SU-DHL-6 (cell line): ENCODE measurements at regions not wholly inside any gene's neighbourhood (a gene's known extent, or its start where the extent isn't known, plus 50 kb on each side); places are given as distances from the start of the nearest gene placed in this dataset.

Experiments
- H2AFZ ChIP-seq: fragments of 200-600 bp; sonication (generic); 2 replicates; pipeline ENCODE4 v1.6.1; 2014; ENCODE audit warnings: low read depth, mild to moderate bottlenecking, moderate library complexity, mixed read lengths, antibody characterized with exemption, low read length; ENCODE audit not compliant: severe bottlenecking
- H3F3A ChIP-seq: fragments of 200-600 bp; shearing (Covaris generic); 2 replicates; pipeline ENCODE4 v1.6.0; 2016; ENCODE audit warnings: antibody characterized with exemption, mild to moderate bottlenecking; ENCODE audit not compliant: insufficient read depth
- H3K27ac ChIP-seq: fragments of 200-600 bp; sonication (generic); 2 replicates; pipeline ENCODE4 v1.5.1; 2016; ENCODE audit warnings: low read depth, mild to moderate bottlenecking, low read length, moderate library complexity, mixed read lengths
- H3K27me3 ChIP-seq: fragments of 200-600 bp; sonication (generic), shearing (Covaris generic); 2 replicates; pipeline ENCODE4 v1.6.0; 2014; ENCODE audit warnings: mild to moderate bottlenecking, low read length
- H3K36me3 ChIP-seq: fragments of 200-600 bp; sonication (generic); 2 replicates; pipeline ENCODE4 v1.6.1; 2014; ENCODE audit warnings: mild to moderate bottlenecking, low read length, mixed read lengths
- H3K4me2 ChIP-seq: fragments of 300-600, 200-600 bp; shearing (Covaris generic), sonication (generic); 2 replicates; pipeline ENCODE4 v1.6.0; 2014; ENCODE audit warnings: low read length, low read depth, mild to moderate bottlenecking; ENCODE audit not compliant: poor library complexity, severe bottlenecking
- H3K4me3 ChIP-seq: fragments of 200-600 bp; sonication (generic); 2 replicates; pipeline ENCODE4 v1.5.1; 2014; ENCODE audit warnings: antibody characterized with exemption, low read length, mild to moderate bottlenecking, mixed read lengths; ENCODE audit not compliant: insufficient read depth, poor library complexity, severe bottlenecking
- H3K79me2 ChIP-seq: fragments of 200-600 bp; sonication (generic); 2 replicates; pipeline ENCODE4 v1.6.1; 2014; ENCODE audit warnings: mild to moderate bottlenecking, low read length, moderate library complexity; ENCODE audit not compliant: insufficient read depth
- H3K9ac ChIP-seq: fragments of 200-600 bp; sonication (generic); 2 replicates; pipeline ENCODE4 v1.7.0; 2014; ENCODE audit warnings: mild to moderate bottlenecking, low read length
- H3K9me2 ChIP-seq: fragments of 200-600 bp; sonication (generic); replicated peaks from 2 replicates; pipeline ENCODE4 v1.6.1; 2014; ENCODE audit warnings: low read length; ENCODE audit not compliant: insufficient read depth
- H3K9me3 ChIP-seq: fragments of 200-600 bp; sonication (generic); 2 replicates; pipeline ENCODE4 v1.6.1; 2014; ENCODE audit warnings: low read length, mixed read lengths; ENCODE audit not compliant: insufficient read depth
- H4K20me1 ChIP-seq: fragments of 200-600 bp; sonication (generic); 2 replicates; pipeline ENCODE4 v1.6.1; 2014; ENCODE audit warnings: low read depth, mild to moderate bottlenecking, antibody characterized with exemption, low read length, moderate library complexity, mixed read lengths
- CTCF ChIP-seq: fragments of 200-600 bp; sonication (generic); IDR thresholded peaks from one replicate; pipeline ENCODE4 v1.5.1; 2017; ENCODE audit warnings: antibody characterized with exemption, mild to moderate bottlenecking, low read length, moderate library complexity; ENCODE audit not compliant: insufficient read depth, poor library complexity, severe bottlenecking
- EZH2phosphoT487 ChIP-seq: fragments of 200-600 bp; sonication (generic), shearing (Covaris generic); conservative IDR thresholded peaks from 2 replicates; pipeline ENCODE4 v1.6.1; 2018; ENCODE audit warnings: mild to moderate bottlenecking, antibody characterized with exemption, low read length, moderate library complexity, mixed read lengths

DNA sequence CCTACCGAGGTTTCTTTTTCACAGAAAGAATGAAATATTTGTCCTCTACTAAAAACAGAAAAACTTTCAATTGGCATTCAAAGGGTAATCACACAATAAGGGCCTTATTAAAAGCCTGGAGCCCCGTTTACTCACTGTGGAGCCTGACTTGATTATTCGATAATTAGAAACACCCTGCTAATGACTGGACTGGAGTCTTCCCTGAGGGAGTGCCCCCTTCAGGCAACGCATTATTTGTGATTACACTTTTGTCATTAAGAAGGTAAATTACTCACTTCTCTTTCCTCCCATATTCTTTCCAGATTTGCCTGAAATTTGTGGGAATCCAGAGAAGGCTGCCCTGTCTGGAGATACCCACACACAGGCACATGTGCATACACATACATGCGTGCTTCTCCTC, 444.2 kb upstream of the NPVF start:
- no peaks in the 10 kb centered on the region for H3K9me3 ChIP-seq
- no peaks in the 10 kb centered on the region for H3K36me3 ChIP-seq
- TF ChIP-seq EZH2phosphoT487: no peak
- TF ChIP-seq CTCF: no peak
- H3K4me2 ChIP-seq: no peak overlapping the region
- H3K27me3 ChIP-seq: no peaks in the 10 kb centered on the region
- H3K27ac ChIP-seq: no peak overlapping the region
- no peaks in the 10 kb centered on the region for H3F3A ChIP-seq
- no peak overlapping the region for H3K9ac ChIP-seq
- H4K20me1 ChIP-seq: no peaks in the 10 kb centered on the region
- H3K9me2 ChIP-seq: no peaks in the 10 kb centered on the region; the same call in 1 of the 2 replicates
- H3K4me3 ChIP-seq: no peak overlapping the region
- no peaks in the 10 kb centered on the region for H3K79me2 ChIP-seq
- H2AFZ ChIP-seq: no peak overlapping the region

- Histone ChIP-seq H3K4me2 (no peak overlapping the region), H2AFZ (no peak overlapping the region), H3K27ac (no peak overlapping the region)
Measured at GRCh38 chr7:25675789-25676474, 447.6 kb upstream of the NPVF start.

GRCh38 chr7:25677595-25677994, 449.3 kb upstream of the NPVF start:
- Histone ChIP-seq H3K27me3 (no peaks in the 10 kb centered on the region), H3K4me2 (no peak overlapping the region), H3K79me2 (no peaks in the 10 kb centered on the region), H3K4me3 (no peak overlapping the region), H2AFZ (no peak overlapping the region), H3K9me3 (no peaks in the 10 kb centered on the region), H3K9me2 (no peaks in the 10 kb centered on the region; the same call in 1 of the 2 replicates), H3F3A (no peaks in the 10 kb centered on the region), H4K20me1 (no peaks in the 10 kb centered on the region), H3K27ac (no peak overlapping the region), H3K36me3 (no peaks in the 10 kb centered on the region), H3K9ac (no peak overlapping the region)
- TF ChIP-seq CTCF (no peak), EZH2phosphoT487 (no peak)

More at GRCh38 chr7:25675789-25676474, 447.6 kb upstream of the NPVF start:
- H3K36me3 ChIP-seq: no peaks in the 10 kb centered on the region
- no peaks in the 10 kb centered on the region for H3K27me3 ChIP-seq
- H3K79me2 ChIP-seq: no peaks in the 10 kb centered on the region
- H3K9me2 ChIP-seq: no peaks in the 10 kb centered on the region; the same call in 1 of the 2 replicates
- TF ChIP-seq CTCF (no peak), EZH2phosphoT487 (no peak)
- H3K4me3 ChIP-seq: no peak overlapping the region
- no peaks in the 10 kb centered on the region for H3K9me3 ChIP-seq
- no peak overlapping the region for H3K9ac ChIP-seq
- no peaks in the 10 kb centered on the region for H4K20me1 ChIP-seq
- no peaks in the 10 kb centered on the region for H3F3A ChIP-seq
